ENCODE measurements at regions not wholly inside any gene's neighbourhood (a gene's known extent, or its start where the extent isn't known, plus 50 kb on each side); places are given as distances from the start of the nearest gene placed in this dataset.

GRCh38 chr3:184481984-184482671 is 79.5 kb upstream of the EPHB3 start:
- Histone ChIP-seq H3K36me3 (no peaks in the 10 kb centered on the region), H3K27me3 (peaks cover 0 to 36% (median 0%) of the 10 kb centered on the region in 4 donors), H3K27ac (no peak overlapping the region), H3K9me3 (no peaks in the 10 kb centered on the region), H3K4me1 (peaks cover 0 to 10% (median 0%) of the 10 kb centered on the region in 3 donors), H3K4me3 (no peak overlapping the region)
- TF ChIP-seq POLR2A (IDR thresholded peaks at IDR 0.05) (no peak), CTCF (IDR thresholded peaks at IDR 0.05) (no peak)
- intact Hi-C loops (cut with DNase I): no loop called here
- WGBS, 2 donors: 38 to 46% methylated on average over 7 of the region's 7 CpGs
- DNase-seq: no peak

GRCh38 chr3:184485241-184485640 is 76.3 kb upstream of the EPHB3 start:
- DNase-seq: no peak
- H3K9me3 ChIP-seq: no peaks in the 10 kb centered on the region
- WGBS, 2 donors: 21 to 23% methylated on average over 2 of the region's 2 CpGs
- no peak for TF ChIP-seq CTCF (IDR thresholded peaks at IDR 0.05)
- no peak for TF ChIP-seq POLR2A (IDR thresholded peaks at IDR 0.05)
- H3K27me3 ChIP-seq: peaks cover 0 to 44% (median 0%) of the 10 kb centered on the region in 4 donors
- no peaks in the 10 kb centered on the region for H3K36me3 ChIP-seq
- no peak overlapping the region for H3K4me3 ChIP-seq
- no peak overlapping the region for H3K27ac ChIP-seq
- intact Hi-C loops (cut with DNase I): no loop called here
- H3K4me1 ChIP-seq: peaks cover 0 to 13% (median 0%) of the 10 kb centered on the region in 3 donors

- no peak for TF ChIP-seq POLR2A (IDR thresholded peaks at IDR 0.05)
- TF ChIP-seq CTCF (IDR thresholded peaks at IDR 0.05): no peak
- no peak overlapping the region for H3K4me3 ChIP-seq
- no peaks in the 10 kb centered on the region for H3K9me3 ChIP-seq
- DNase-seq: no peak
- WGBS, 2 donors: 92 to 95% methylated on average over 3 of the region's 3 CpGs
- H3K4me1 ChIP-seq: peaks cover 0 to 20% (median 1%) of the 10 kb centered on the region in 3 donors
- no peak overlapping the region for H3K27ac ChIP-seq
- intact Hi-C loops (cut with DNase I): no loop called here
- H3K27me3 ChIP-seq: peaks cover 0 to 45% (median 0%) of the 10 kb centered on the region in 4 donors
- H3K36me3 ChIP-seq: no peaks in the 10 kb centered on the region
These were observed 75.7 kb upstream of the EPHB3 start for GRCh38 chr3:184485906-184486305.

- Histone ChIP-seq H3K9me3 (no peaks in the 10 kb centered on the region), H3K27ac (no peak overlapping the region), H3K4me1 (peaks cover 0 to 27% (median 8%) of the 10 kb centered on the region in 3 donors), H3K36me3 (no peaks in the 10 kb centered on the region), H3K27me3 (peaks cover 0 to 45% (median 2%) of the 10 kb centered on the region in 4 donors), H3K4me3 (no peak overlapping the region)
- no peak for TF ChIP-seq POLR2A (IDR thresholded peaks at IDR 0.05)
- no peak for TF ChIP-seq CTCF (IDR thresholded peaks at IDR 0.05)
- intact Hi-C loops (cut with DNase I): no loop called here
- DNase-seq: no peak
These were observed 75.0 kb upstream of the EPHB3 start for GRCh38 chr3:184486614-184487013.

GRCh38 chr3:184488577-184488976 is 73.0 kb upstream of the EPHB3 start:
- TF ChIP-seq POLR2A (IDR thresholded peaks at IDR 0.05) (no peak), CTCF (IDR thresholded peaks at IDR 0.05) (no peak)
- Histone ChIP-seq H3K4me1 (peaks cover 5 to 36% (median 13%) of the 10 kb centered on the region in 3 donors), H3K27ac (no peak overlapping the region), H3K36me3 (no peaks in the 10 kb centered on the region), H3K27me3 (peaks cover 0 to 63% (median 5%) of the 10 kb centered on the region in 4 donors), H3K4me3 (no peak overlapping the region), H3K9me3 (no peaks in the 10 kb centered on the region)
- DNase-seq: no peak
- intact Hi-C loops (cut with DNase I): no loop called here
- WGBS, 2 donors: 82 to 83% methylated on average over 6 of the region's 6 CpGs
